SK-N-SH (cell line): ENCODE measurements at regions not wholly inside any gene's neighbourhood (a gene's known extent, or its start where the extent isn't known, plus 50 kb on each side); places are given as distances from the start of the nearest gene placed in this dataset.

Experiments used
- EP300 ChIP-seq, 2 experiments: IDR thresholded peaks; 2 replicates each; pipeline versions ENCODE4 v1.4.0 to v1.6.1; 2012; ENCODE audit warnings: borderline replicate concordance in 1 of 2, low read depth in 1 of 2, low read length in 1 of 2
- FOXJ3 ChIP-seq: sonication (generic); formaldehyde crosslinking; IDR thresholded peaks from 2 replicates; pipeline ENCODE4 v1.5.1; 2020; ENCODE audit warnings: mild to moderate bottlenecking, missing genetic modification reagents
- GABPA ChIP-seq: IDR thresholded peaks from 2 replicates; pipeline ENCODE4 v1.4.0; 2012; ENCODE audit warnings: low read depth, mild to moderate bottlenecking
- JUND ChIP-seq: IDR thresholded peaks from 2 replicates; pipeline ENCODE4 v1.4.0; 2012
- MXI1 ChIP-seq: IDR thresholded peaks from 2 replicates; pipeline ENCODE4 v1.6.1; 2012; ENCODE audit warnings: mild to moderate bottlenecking, low read depth, low read length, improper control_type of control experiment
- RAD21 ChIP-seq: IDR thresholded peaks from 2 replicates; pipeline ENCODE4 v1.6.1; 2012; ENCODE audit warnings: mild to moderate bottlenecking, low read length
- RFX5 ChIP-seq: IDR thresholded peaks from 2 replicates; pipeline ENCODE4 v1.6.1; 2012; ENCODE audit warnings: mild to moderate bottlenecking, improper control_type of control experiment, low read length
- RXRA ChIP-seq: IDR thresholded peaks from 2 replicates; pipeline ENCODE4 v1.4.0; 2012; ENCODE audit warnings: low read depth, mild to moderate bottlenecking, borderline replicate concordance
- SIN3A ChIP-seq: IDR thresholded peaks from 2 replicates; pipeline ENCODE4 v1.6.1; 2012; ENCODE audit warnings: low read depth, mild to moderate bottlenecking, low read length, moderate library complexity, borderline replicate concordance
- TAF1 ChIP-seq: IDR thresholded peaks from 2 replicates; pipeline ENCODE4 v1.6.1; 2012; ENCODE audit warnings: low read depth, mild to moderate bottlenecking, low read length, moderate library complexity, borderline replicate concordance
- TCF12 ChIP-seq: IDR thresholded peaks from 2 replicates; pipeline ENCODE4 v1.4.0; 2012
- TF ChIP-seq, protein P1 (sequence below): fragments of 200-600 bp; sonication (generic); IDR thresholded peaks from 2 replicates; pipeline ENCODE4 v1.6.1; 2017; ENCODE audit warnings: antibody characterized with exemption, mild to moderate bottlenecking, moderate library complexity

DNA sequence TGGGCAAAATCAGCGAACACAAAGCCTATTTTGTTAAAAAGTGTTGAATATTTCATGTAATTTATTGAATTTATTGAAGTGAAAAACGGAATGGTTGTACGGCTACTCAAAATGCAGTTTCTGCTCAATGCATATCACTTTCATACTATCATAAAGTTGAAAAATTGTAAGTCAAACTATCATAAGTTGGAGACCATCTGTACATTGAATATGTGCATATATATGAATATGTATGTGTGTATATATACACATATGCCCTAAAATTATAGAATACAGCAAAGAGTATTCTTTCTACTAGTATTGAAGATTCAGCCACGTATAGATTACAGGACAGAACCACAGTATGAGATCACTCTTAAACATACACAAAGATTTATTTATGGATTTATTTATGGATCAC, 499.0 kb upstream of the SULF2 start:
- TF ChIP-seq, protein P1, sequence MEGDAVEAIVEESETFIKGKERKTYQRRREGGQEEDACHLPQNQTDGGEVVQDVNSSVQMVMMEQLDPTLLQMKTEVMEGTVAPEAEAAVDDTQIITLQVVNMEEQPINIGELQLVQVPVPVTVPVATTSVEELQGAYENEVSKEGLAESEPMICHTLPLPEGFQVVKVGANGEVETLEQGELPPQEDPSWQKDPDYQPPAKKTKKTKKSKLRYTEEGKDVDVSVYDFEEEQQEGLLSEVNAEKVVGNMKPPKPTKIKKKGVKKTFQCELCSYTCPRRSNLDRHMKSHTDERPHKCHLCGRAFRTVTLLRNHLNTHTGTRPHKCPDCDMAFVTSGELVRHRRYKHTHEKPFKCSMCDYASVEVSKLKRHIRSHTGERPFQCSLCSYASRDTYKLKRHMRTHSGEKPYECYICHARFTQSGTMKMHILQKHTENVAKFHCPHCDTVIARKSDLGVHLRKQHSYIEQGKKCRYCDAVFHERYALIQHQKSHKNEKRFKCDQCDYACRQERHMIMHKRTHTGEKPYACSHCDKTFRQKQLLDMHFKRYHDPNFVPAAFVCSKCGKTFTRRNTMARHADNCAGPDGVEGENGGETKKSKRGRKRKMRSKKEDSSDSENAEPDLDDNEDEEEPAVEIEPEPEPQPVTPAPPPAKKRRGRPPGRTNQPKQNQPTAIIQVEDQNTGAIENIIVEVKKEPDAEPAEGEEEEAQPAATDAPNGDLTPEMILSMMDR, result no peak
- TF ChIP-seq MXI1, result no peak
- no peak for TF ChIP-seq TCF12
- no peak for TF ChIP-seq SIN3A
- TF ChIP-seq EP300 (IDR thresholded peaks at IDR 0.05; ENCODE audit: borderline replicate concordance in 1 of 2, low read depth in 1 of 2, low read length in 1 of 2), result no peak
- no peak for TF ChIP-seq FOXJ3 (CRISPR knock-in tag)
- no peak for TF ChIP-seq GABPA
- no peak for TF ChIP-seq RXRA
- no peak for TF ChIP-seq JUND
- no peak for TF ChIP-seq RAD21
- no peak for TF ChIP-seq RFX5
- no peak for TF ChIP-seq TAF1
